ENCODE measurements at regions not wholly inside any gene's neighbourhood (a gene's known extent, or its start where the extent isn't known, plus 50 kb on each side); places are given as distances from the start of the nearest gene placed in this dataset.
"Not testable (repeated sequence)": the region's sequence is repeated elsewhere in the genome, so short reads cannot be mapped to it uniquely, and the experiment has no call there.

- TF ChIP-seq POLR2A (IDR thresholded peaks at IDR 0.05) (no peak), POLR2AphosphoS5 (IDR thresholded peaks at IDR 0.05) (no peak), CTCF (IDR thresholded peaks at IDR 0.05) (no peak), EP300 (IDR thresholded peaks at IDR 0.05) (no peak)
- no peak overlapping the region for H3K4me3 ChIP-seq
- intact Hi-C loops (cut with DNase I), result no loop called here
- peaks cover 0 to 4% (median 0%) of the 10 kb centered on the region in 3 donors for H3K27me3 ChIP-seq
- WGBS, 2 donors, result 26 to 67% methylated on average over 3 of the region's 3 CpGs
- no peak for DNase-seq
- H3K9me3 ChIP-seq, result no peaks in the 10 kb centered on the region
- no peaks in the 10 kb centered on the region for H3K36me3 ChIP-seq
- peaks cover 0 to 12% (median 3%) of the 10 kb centered on the region in 4 donors for H3K4me1 ChIP-seq
- no peak overlapping the region for H3K27ac ChIP-seq
Observed at GRCh38 chr22:22059291-22060002, 76.9 kb upstream of the TOP3B start.

GRCh38 chr22:22058633-22059290 lies 76.2 kb upstream of the TOP3B start:
- Histone ChIP-seq H3K27ac (no peak overlapping the region), H3K4me3 (no peak overlapping the region), H3K36me3 (no peaks in the 10 kb centered on the region), H3K9me3 (no peaks in the 10 kb centered on the region), H3K4me1 (peaks cover 0 to 12% (median 3%) of the 10 kb centered on the region in 4 donors), H3K27me3 (peaks cover 0 to 4% (median 0%) of the 10 kb centered on the region in 3 donors)
- intact Hi-C loops (cut with DNase I), result no loop called here
- TF ChIP-seq POLR2AphosphoS5 (IDR thresholded peaks at IDR 0.05), result no peak
- DNase-seq, result no peak
- WGBS, 2 donors, result 48 to 49% methylated on average over 4 of the region's 4 CpGs

- Histone ChIP-seq H3K27ac (no peak overlapping the region), H3K27me3 (peaks cover 0 to 4% (median 0%) of the 10 kb centered on the region in 3 donors), H3K4me1 (peaks cover 0 to 12% (median 3%) of the 10 kb centered on the region in 4 donors), H3K9me3 (no peaks in the 10 kb centered on the region), H3K36me3 (no peaks in the 10 kb centered on the region), H3K4me3 (no peak overlapping the region)
- DNase-seq, result no peak
- no peak for TF ChIP-seq CTCF (IDR thresholded peaks at IDR 0.05)
- no peak for TF ChIP-seq POLR2AphosphoS5 (IDR thresholded peaks at IDR 0.05)
- no peak for TF ChIP-seq POLR2A (IDR thresholded peaks at IDR 0.05)
- TF ChIP-seq EP300 (IDR thresholded peaks at IDR 0.05), result no peak
- intact Hi-C loops (cut with DNase I), result no loop called here
- 75 to 76% methylated on average over 5 of the region's 5 CpGs for WGBS, 2 donors
Observed at GRCh38 chr22:22057617-22058378, 75.2 kb upstream of the TOP3B start.

GRCh38 chr22:22056809-22057594 lies 74.4 kb upstream of the TOP3B start:
- H3K27ac ChIP-seq; H3K4me3 ChIP-seq; DNase-seq; H3K4me1 ChIP-seq; H3K36me3 ChIP-seq; H3K9me3 ChIP-seq; intact Hi-C loops (cut with DNase I); H3K27me3 ChIP-seq: not testable (repeated sequence)
- WGBS, 2 donors, result 70 to 74% methylated on average over 14 of the region's 14 CpGs

- WGBS, 2 donors, result 79 to 85% methylated on average over 3 of the region's 3 CpGs
- H3K36me3 ChIP-seq; H3K27me3 ChIP-seq; H3K9me3 ChIP-seq; H3K4me1 ChIP-seq; DNase-seq; H3K4me3 ChIP-seq; intact Hi-C loops (cut with DNase I); H3K27ac ChIP-seq: not testable (repeated sequence)
Observed at GRCh38 chr22:22052548-22053139, 70.1 kb upstream of the TOP3B start.

- H3K4me1 ChIP-seq, result not testable (repeated sequence)
- WGBS, 2 donors, result 45 to 50% methylated on average over 2 of the region's 2 CpGs
Observed at GRCh38 chr22:22051032-22051431, 68.4 kb upstream of the TOP3B start.

More at GRCh38 chr22:22051032-22051431, 68.4 kb upstream of the TOP3B start:
- H3K36me3 ChIP-seq; H3K9me3 ChIP-seq; H3K4me3 ChIP-seq; intact Hi-C loops (cut with DNase I); H3K27ac ChIP-seq; DNase-seq; H3K27me3 ChIP-seq: not testable (repeated sequence)

Data from sigmoid colon (tissue), 6 donors.